Esophagus muscularis mucosa (tissue), 4 donors: ENCODE measurements at regions not wholly inside any gene's neighbourhood (a gene's known extent, or its start where the extent isn't known, plus 50 kb on each side); places are given as distances from the start of the nearest gene placed in this dataset.

Experiments used
- EP300 ChIP-seq: sonication (generic); formaldehyde crosslinking; IDR thresholded peaks from one replicate; pipeline ENCODE4 v1.6.1; 2017; ENCODE audit warnings: antibody characterized with exemption
- POLR2A ChIP-seq: fragments of 450-650 bp; IDR thresholded peaks from one replicate; pipeline ENCODE4 v1.6.1; 2017; ENCODE audit warnings: antibody characterized with exemption, moderate library complexity, mild to moderate bottlenecking, low read depth
- TF ChIP-seq, protein P1 (sequence below), 3 experiments: fragments of 200-600 bp in 2 of 3; fragments of 450-650 bp in 1 of 3; sonication (generic) in 2 of 3; IDR thresholded peaks; one replicate each; pipeline ENCODE4 v1.5.1; 2017 to 2019; ENCODE audit warnings: antibody characterized with exemption in 3 of 3, mild to moderate bottlenecking in 2 of 3, moderate library complexity in 1 of 3

GRCh38 chr4:186910385-186910784 lies 186.7 kb upstream of the FAT1 start:
- TF ChIP-seq, protein P1, sequence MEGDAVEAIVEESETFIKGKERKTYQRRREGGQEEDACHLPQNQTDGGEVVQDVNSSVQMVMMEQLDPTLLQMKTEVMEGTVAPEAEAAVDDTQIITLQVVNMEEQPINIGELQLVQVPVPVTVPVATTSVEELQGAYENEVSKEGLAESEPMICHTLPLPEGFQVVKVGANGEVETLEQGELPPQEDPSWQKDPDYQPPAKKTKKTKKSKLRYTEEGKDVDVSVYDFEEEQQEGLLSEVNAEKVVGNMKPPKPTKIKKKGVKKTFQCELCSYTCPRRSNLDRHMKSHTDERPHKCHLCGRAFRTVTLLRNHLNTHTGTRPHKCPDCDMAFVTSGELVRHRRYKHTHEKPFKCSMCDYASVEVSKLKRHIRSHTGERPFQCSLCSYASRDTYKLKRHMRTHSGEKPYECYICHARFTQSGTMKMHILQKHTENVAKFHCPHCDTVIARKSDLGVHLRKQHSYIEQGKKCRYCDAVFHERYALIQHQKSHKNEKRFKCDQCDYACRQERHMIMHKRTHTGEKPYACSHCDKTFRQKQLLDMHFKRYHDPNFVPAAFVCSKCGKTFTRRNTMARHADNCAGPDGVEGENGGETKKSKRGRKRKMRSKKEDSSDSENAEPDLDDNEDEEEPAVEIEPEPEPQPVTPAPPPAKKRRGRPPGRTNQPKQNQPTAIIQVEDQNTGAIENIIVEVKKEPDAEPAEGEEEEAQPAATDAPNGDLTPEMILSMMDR (IDR thresholded peaks at IDR 0.05), result no peak
- no peak for TF ChIP-seq POLR2A
- TF ChIP-seq EP300, result no peak
